PFSK-1 (cell line): ENCODE measurements at regions not wholly inside any gene's neighbourhood (a gene's known extent, or its start where the extent isn't known, plus 50 kb on each side); places are given as distances from the start of the nearest gene placed in this dataset.

Source experiments
- FOXP2 ChIP-seq: optimal IDR thresholded peaks from 2 replicates; pipeline ENCODE3; 2011; ENCODE audit warnings: borderline replicate concordance, control low read depth, inconsistent platforms; ENCODE audit not compliant: insufficient read depth; ENCODE audit errors: extremely low read length, extremely low read depth
- POLR2AphosphoS5 ChIP-seq: IDR thresholded peaks from 2 replicates; pipeline ENCODE4 v1.6.1; 2012; ENCODE audit warnings: low read depth, mild to moderate bottlenecking, control low read depth, low read length, moderate library complexity
- TAF1 ChIP-seq: IDR thresholded peaks from 2 replicates; pipeline ENCODE4 v1.6.1; 2012; ENCODE audit warnings: low read length, control low read depth, borderline replicate concordance; ENCODE audit not compliant: insufficient read depth
- TF ChIP-seq, protein P1 (sequence below), 2 experiments: IDR thresholded peaks; 2 replicates each; pipeline versions ENCODE4 v1.6.1 to v1.8.0; 2011 to 2012; ENCODE audit warnings: low read depth in 2 of 2, low read length in 2 of 2, control low read depth in 1 of 2, inconsistent platforms in 1 of 2, mild to moderate bottlenecking in 1 of 2, moderate library complexity in 1 of 2; ENCODE audit not compliant: insufficient read depth in 1 of 2

DNA sequence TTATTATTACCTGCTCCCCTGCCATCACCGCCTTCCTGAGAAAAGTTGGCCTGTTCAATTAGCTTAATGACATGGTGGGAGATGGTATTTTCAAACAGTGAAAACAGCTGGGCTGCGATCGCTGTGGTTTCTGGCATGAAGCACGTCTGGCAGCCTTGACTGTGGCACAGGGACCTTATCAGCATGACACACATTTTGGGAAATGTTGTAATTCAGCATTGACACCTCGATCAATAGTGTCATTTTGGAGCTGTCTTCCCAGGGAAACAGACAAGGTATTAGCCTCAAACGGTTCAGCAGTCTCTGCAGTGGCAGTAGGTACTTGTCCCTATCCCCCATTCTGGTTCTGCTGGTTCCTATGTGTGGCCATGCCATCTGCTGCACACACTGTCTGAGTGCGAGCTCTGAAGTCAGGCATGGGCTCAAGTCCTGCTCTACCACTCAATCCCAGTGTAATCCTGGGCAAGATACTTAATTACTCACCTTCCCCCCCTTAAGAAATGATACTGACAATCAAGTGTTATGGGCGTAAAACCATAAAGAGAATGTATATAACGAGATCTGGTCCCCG lies 154.5 kb upstream of the KCND3 start:
- no peak for TF ChIP-seq TAF1
- TF ChIP-seq POLR2AphosphoS5 = no peak
- TF ChIP-seq, protein P1, sequence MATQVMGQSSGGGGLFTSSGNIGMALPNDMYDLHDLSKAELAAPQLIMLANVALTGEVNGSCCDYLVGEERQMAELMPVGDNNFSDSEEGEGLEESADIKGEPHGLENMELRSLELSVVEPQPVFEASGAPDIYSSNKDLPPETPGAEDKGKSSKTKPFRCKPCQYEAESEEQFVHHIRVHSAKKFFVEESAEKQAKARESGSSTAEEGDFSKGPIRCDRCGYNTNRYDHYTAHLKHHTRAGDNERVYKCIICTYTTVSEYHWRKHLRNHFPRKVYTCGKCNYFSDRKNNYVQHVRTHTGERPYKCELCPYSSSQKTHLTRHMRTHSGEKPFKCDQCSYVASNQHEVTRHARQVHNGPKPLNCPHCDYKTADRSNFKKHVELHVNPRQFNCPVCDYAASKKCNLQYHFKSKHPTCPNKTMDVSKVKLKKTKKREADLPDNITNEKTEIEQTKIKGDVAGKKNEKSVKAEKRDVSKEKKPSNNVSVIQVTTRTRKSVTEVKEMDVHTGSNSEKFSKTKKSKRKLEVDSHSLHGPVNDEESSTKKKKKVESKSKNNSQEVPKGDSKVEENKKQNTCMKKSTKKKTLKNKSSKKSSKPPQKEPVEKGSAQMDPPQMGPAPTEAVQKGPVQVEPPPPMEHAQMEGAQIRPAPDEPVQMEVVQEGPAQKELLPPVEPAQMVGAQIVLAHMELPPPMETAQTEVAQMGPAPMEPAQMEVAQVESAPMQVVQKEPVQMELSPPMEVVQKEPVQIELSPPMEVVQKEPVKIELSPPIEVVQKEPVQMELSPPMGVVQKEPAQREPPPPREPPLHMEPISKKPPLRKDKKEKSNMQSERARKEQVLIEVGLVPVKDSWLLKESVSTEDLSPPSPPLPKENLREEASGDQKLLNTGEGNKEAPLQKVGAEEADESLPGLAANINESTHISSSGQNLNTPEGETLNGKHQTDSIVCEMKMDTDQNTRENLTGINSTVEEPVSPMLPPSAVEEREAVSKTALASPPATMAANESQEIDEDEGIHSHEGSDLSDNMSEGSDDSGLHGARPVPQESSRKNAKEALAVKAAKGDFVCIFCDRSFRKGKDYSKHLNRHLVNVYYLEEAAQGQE (IDR thresholded peaks at IDR 0.05; ENCODE audit: insufficient read depth in 1 of 2, low read depth in 2 of 2, low read length in 2 of 2) = no peak
- TF ChIP-seq FOXP2 = no peak
